HepG2 (cell line): ENCODE measurements at regions not wholly inside any gene's neighbourhood (a gene's known extent, or its start where the extent isn't known, plus 50 kb on each side); places are given as distances from the start of the nearest gene placed in this dataset.

ENCODE experiments used
- ARHGAP35 ChIP-seq: sonication (generic); formaldehyde crosslinking; IDR thresholded peaks from 2 replicates; pipeline ENCODE4 v1.9.0; 2022; ENCODE audit warnings: mild to moderate bottlenecking, inconsistent platforms, moderate library complexity, missing genetic modification reagents, borderline replicate concordance
- HDAC2 ChIP-seq: sonication (generic); formaldehyde crosslinking; IDR thresholded peaks from 2 replicates; pipeline ENCODE4 v1.4.0; 2020; ENCODE audit warnings: missing genetic modification reagents
- KAT8 ChIP-seq: IDR thresholded peaks from 2 replicates; pipeline ENCODE4 v1.6.1; 2016; ENCODE audit warnings: missing genetic modification reagents, missing compliant biosample characterization
- KIAA2018 ChIP-seq: sonication (generic); formaldehyde crosslinking; IDR thresholded peaks from 2 replicates; pipeline ENCODE4 v1.5.0; 2020; ENCODE audit warnings: mild to moderate bottlenecking, missing genetic modification reagents, borderline replicate concordance
- MXI1 ChIP-seq: IDR thresholded peaks from 3 replicates; pipeline ENCODE4 v1.6.1; 2012; ENCODE audit warnings: low read depth, low read length, inconsistent platforms, borderline replicate concordance
- MYC ChIP-seq: sonication (generic); formaldehyde crosslinking; IDR thresholded peaks from 2 replicates; pipeline ENCODE4 v1.9.0; 2021; ENCODE audit warnings: missing genetic modification reagents, borderline replicate concordance
- NCOA1 ChIP-seq: sonication (generic); formaldehyde crosslinking; IDR thresholded peaks from 2 replicates; pipeline ENCODE4 v1.9.0; 2021; ENCODE audit warnings: missing genetic modification reagents
- RBM39 ChIP-seq: fragments of 200-400 bp; formaldehyde crosslinking; IDR thresholded peaks from one replicate; pipeline ENCODE4 v1.6.1; 2018; ENCODE audit warnings: antibody characterized with exemption, mild to moderate bottlenecking, low read depth, low read length; ENCODE audit not compliant: poor library complexity, severe bottlenecking
- TCF7L2 ChIP-seq: IDR thresholded peaks from 2 replicates; pipeline ENCODE4 v1.6.1; 2011; ENCODE audit warnings: mild to moderate bottlenecking, low read depth, low read length, moderate library complexity
- THAP11 ChIP-seq: IDR thresholded peaks from 2 replicates; pipeline ENCODE4 v1.6.1; 2016; ENCODE audit warnings: missing biosample characterization, missing genetic modification reagents
- ZBTB33 ChIP-seq: sonication (generic); formaldehyde crosslinking; IDR thresholded peaks from 2 replicates; pipeline ENCODE4 v1.4.0; 2020; ENCODE audit warnings: missing genetic modification reagents
- ZC3H4 ChIP-seq: sonication (generic); formaldehyde crosslinking; IDR thresholded peaks from 2 replicates; pipeline ENCODE4 v1.4.0; 2020; ENCODE audit warnings: missing genetic modification reagents, borderline replicate concordance
- ZFY ChIP-seq: sonication (generic); formaldehyde crosslinking; IDR thresholded peaks from 2 replicates; pipeline ENCODE4 v1.4.0; 2020; ENCODE audit warnings: missing genetic modification reagents
- ZNF20 ChIP-seq: sonication (generic); formaldehyde crosslinking; IDR thresholded peaks from 2 replicates; pipeline ENCODE4 v1.4.0; 2020; ENCODE audit warnings: mild to moderate bottlenecking, moderate library complexity, missing genetic modification reagents
- ZNF343 ChIP-seq: sonication (generic); formaldehyde crosslinking; IDR thresholded peaks from 2 replicates; pipeline ENCODE4 v1.4.0; 2020; ENCODE audit warnings: mild to moderate bottlenecking, missing genetic modification reagents
- ZNF564 ChIP-seq: sonication (generic); formaldehyde crosslinking; IDR thresholded peaks from 2 replicates; pipeline ENCODE4 v1.8.1; 2023; ENCODE audit warnings: mild to moderate bottlenecking, missing genetic modification reagents
- ZNF746 ChIP-seq: sonication (generic); formaldehyde crosslinking; IDR thresholded peaks from 2 replicates; pipeline ENCODE4 v1.8.0; 2022; ENCODE audit warnings: mild to moderate bottlenecking, missing genetic modification reagents
- TF ChIP-seq, protein P1 (sequence below): sonication (generic); formaldehyde crosslinking; IDR thresholded peaks from 2 replicates; pipeline ENCODE4 v1.5.1; 2020; ENCODE audit warnings: mild to moderate bottlenecking, moderate library complexity, missing genetic modification reagents

DNA sequence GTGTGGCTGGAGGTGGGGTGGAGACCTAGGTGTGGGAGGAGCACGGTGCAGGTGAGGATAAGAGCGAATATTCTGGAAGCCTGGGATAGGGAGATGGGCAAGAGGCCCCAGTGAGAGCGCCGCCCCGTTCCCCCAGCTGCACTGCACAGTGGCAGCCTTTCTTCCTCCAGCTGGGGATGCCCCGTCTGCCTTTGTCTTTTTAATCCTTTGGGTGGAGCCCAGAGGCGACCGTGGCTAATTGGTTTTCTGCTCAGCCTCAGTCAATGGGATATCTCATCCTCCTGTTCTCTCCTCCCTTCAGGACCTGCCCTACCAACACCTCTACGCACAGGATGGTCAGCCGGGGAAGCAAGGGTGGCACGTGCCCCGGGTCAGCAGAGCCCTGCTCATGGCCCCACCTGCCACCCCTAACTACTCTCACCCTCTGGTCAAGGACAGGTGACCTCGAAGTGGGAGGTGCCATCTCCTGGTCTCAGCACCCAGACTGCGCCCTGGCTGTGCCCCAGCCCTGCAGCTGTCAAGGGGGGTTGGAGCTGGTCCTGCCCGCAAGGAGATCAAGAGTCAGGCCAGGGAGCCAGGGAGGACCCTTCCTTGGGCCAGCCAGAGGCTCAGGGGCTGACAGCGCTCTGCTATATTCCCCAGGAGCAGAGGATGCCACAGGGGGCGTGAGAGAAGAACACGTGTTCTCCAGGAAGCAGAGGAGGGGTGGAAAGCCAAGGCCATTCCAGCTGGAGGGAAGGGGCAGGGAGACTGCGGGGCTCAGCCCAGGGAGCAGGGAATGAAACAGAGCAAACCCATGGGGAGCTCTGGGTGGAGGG is 64.0 kb downstream of the ADRA2C start (continued):
- TF ChIP-seq, protein P1, sequence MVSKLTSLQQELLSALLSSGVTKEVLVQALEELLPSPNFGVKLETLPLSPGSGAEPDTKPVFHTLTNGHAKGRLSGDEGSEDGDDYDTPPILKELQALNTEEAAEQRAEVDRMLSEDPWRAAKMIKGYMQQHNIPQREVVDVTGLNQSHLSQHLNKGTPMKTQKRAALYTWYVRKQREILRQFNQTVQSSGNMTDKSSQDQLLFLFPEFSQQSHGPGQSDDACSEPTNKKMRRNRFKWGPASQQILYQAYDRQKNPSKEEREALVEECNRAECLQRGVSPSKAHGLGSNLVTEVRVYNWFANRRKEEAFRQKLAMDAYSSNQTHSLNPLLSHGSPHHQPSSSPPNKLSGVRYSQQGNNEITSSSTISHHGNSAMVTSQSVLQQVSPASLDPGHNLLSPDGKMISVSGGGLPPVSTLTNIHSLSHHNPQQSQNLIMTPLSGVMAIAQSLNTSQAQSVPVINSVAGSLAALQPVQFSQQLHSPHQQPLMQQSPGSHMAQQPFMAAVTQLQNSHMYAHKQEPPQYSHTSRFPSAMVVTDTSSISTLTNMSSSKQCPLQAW (CRISPR knock-in tag) = peak; percentile 88
- TF ChIP-seq ZNF343 (CRISPR knock-in tag) (peak; percentile 19; the same call in 1 of the 2 replicates), NCOA1 (CRISPR knock-in tag) (0 out of 2 replicates have a peak, but pooled peaks have one; percentile 4), HDAC2 (CRISPR knock-in tag) (peak; percentile 51), ZBTB33 (0 out of 2 replicates have a peak, but pooled peaks have one; percentile 15), THAP11 (CRISPR knock-in tag) (no peak), ZNF20 (CRISPR knock-in tag) (no peak), KIAA2018 (CRISPR knock-in tag) (no peak), MXI1 (peak; percentile 69; the same call in 2 of the 3 replicates), ZNF564 (CRISPR knock-in tag) (peak; percentile 47; the same call in 1 of the 2 replicates), KAT8 (CRISPR knock-in tag) (peak; percentile 45), ZFY (CRISPR knock-in tag) (peak; percentile 14; the same call in 1 of the 2 replicates), RBM39 (no peak), TCF7L2 (no peak), ARHGAP35 (CRISPR knock-in tag) (0 out of 2 replicates have a peak, but pooled peaks have one; percentile 30), MYC (CRISPR knock-in tag) (peak; percentile 92), ZC3H4 (CRISPR knock-in tag) (no peak), ZNF746 (0 out of 2 replicates have a peak, but pooled peaks have one; percentile 15)
